Right ventricle myocardium superior (tissue), 1 donor: ENCODE measurements at regions not wholly inside any gene's neighbourhood (a gene's known extent, or its start where the extent isn't known, plus 50 kb on each side); places are given as distances from the start of the nearest gene placed in this dataset.
A peak's percentile ranks its signal among the peaks of the same experiment; 100 is the strongest.

ENCODE experiments used
- ATAC-seq: fragments of 200-7000 bp; cut with Tn5 transposase; one replicate; pipeline ENCODE4 v1.9.1; 2020; ENCODE audit warnings: mild to moderate bottlenecking; ENCODE audit not compliant: poor library complexity
- DNase-seq: peaks from one replicate; pipeline ENCODE4 v3.0.0-alpha.2; 2020
- intact Hi-C: fragments of 100-400 bp; cut with DNase I; formaldehyde crosslinking; loops from one replicate; pipeline ENCODE4 v1.11.2; 2022
- donor health status: DM: no; HTN: yes; CAD: no; lungs with severe emphysema.

DNA sequence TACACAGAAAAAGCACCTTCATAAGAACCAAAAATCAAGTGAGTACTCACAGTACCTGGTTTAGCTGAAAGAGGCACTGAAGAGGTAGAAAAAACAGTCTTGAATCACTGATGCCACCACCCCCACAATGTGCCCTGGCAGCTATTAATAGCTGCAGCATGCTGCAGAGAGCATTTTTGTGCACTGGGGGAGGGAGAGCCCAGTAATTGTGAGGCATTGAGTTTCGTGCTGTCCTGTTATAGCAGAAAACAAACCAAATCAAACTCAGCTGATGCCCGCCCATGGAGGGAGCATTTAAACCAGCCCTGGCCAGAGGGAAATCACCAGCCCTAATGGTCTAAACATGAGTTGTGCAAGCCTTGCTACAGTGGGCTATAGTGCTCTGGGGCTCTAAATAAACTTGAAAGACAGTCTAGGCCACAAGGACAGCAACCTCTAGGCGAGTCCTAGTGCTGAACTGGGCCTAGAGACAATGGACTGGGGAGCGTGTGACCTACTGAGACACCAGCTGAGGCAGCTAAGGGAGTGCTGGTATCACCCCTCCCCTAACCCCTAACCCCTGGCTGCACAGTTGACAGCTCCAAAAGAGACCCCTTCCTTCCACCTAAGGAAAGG lies 106.3 kb upstream of the TMLHE start:
- intact Hi-C loops: no loop called here
- peak; percentile 28 for DNase-seq
- ATAC-seq: peak; percentile 95

DNA sequence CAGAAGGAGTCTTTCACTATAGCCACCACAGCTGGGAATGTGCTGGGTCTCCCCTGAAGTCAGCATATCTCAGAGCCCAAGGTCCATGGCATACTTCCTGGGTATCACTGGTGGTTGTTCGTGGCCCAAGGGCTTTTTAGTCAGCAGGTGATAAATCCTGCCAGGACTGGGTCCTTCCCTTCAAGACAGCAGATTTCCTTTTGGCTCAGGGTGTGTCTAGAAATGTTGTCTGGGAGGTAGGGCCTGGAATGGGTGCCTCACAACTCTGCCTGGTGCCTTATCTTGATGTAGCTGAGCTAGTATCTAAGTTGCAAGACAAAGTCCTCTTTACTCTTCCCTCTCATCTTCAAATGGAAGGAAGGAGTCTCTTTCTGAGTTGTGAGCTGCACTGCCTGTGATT lies 102.4 kb upstream of the TMLHE start:
- ATAC-seq: no peak
- no peak for DNase-seq
- intact Hi-C loops: no loop called here

DNA sequence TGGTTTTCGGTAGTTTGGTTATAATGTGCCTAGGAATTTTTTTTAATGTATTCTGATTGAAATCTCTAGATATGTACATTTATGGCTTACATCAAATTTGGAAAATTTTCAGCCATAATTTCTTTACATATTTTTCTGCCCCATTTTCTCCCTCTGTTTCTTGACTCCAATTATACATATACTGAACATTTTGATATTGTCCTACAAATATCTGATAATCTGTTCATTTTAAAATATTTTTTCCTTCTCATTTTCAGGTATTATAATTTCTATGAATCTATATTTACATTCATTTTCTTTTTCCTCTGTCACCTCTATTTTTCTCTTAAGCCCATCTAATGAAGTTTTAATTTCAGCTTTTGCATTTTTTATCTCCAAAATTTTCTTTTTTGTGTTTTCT lies 82.7 kb upstream of the TMLHE start:
- ATAC-seq (no peak), DNase-seq (no peak)
- intact Hi-C loops: no loop called here

DNA sequence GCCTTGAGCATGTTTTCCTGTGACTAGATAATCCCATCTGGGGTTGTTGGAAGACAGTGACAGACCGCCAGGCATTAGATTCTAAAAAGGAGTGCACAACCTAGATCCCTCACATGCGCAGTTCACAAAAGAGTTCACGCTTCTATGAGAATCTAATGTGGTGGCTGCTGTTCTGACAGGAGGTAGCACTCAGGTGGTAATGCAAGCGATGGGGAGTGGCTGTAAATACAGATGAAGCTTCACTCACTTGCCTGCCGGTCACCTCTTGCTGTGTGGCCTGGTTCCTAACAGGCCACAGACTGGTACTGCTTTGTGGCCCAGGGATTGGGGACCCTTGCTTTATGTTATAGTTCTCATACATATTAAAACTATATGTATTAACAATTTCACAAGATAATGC lies 81.9 kb upstream of the TMLHE start:
- DNase-seq (no peak), ATAC-seq (no peak)
- intact Hi-C loops: no loop called here

GRCh38 chrX:155682834-155683233 lies 70.1 kb upstream of the TMLHE start:
- intact Hi-C loops: no loop called here
- DNase-seq (no peak), ATAC-seq (no peak)

DNA sequence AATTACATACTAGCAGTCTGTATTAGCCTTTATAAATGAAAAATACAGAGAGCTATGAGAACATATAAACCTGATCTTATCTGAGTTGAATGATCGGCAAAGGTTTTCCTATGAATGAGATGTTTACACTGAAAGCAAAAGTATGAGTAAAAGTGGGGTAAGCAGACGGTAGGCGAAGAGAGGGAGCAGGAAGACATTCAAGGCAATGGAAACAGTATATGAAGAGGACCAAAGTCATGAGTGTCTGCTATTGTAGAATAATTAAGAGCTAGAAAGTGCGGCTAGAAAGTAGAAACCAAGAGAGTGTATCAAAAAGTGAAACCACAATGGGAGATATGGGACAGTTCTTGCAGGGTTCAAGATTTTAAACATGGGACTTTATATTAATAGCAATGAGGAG lies 67.0 kb upstream of the TMLHE start:
- intact Hi-C loops: no loop called here

GRCh38 chrX:155673338-155673737 lies 60.6 kb upstream of the TMLHE start:
- DNase-seq (no peak), ATAC-seq (no peak)
- intact Hi-C loops: no loop called here

More for the DNA sequence above, 67.0 kb upstream of the TMLHE start:
- DNase-seq (no peak), ATAC-seq (no peak)

- no peak for DNase-seq
- intact Hi-C loops: no loop called here
- ATAC-seq: no peak
These were observed 54.0 kb upstream of the TMLHE start for GRCh38 chrX:155666741-155667140.
